ENCODE measurements at regions not wholly inside any gene's neighbourhood (a gene's known extent, or its start where the extent isn't known, plus 50 kb on each side); places are given as distances from the start of the nearest gene placed in this dataset.

- TF ChIP-seq CEBPZ (IDR thresholded peaks at IDR 0.05; ENCODE audit: low read length) (no peak), PTBP1 (IDR thresholded peaks at IDR 0.05; ENCODE audit: low read depth, low read length, poor library complexity, severe bottlenecking) (no peak), ZNF160 (CRISPR knock-in tag; IDR thresholded peaks at IDR 0.05) (no peak), ELF1 (CRISPR knock-in tag; IDR thresholded peaks at IDR 0.05) (no peak), HOXA3 (CRISPR knock-in tag; IDR thresholded peaks at IDR 0.05) (no peak), ZNF296 (CRISPR knock-in tag; conservative IDR thresholded peaks at IDR 0.05) (no peak), ISL2 (CRISPR knock-in tag; IDR thresholded peaks at IDR 0.05) (no peak), SNAPC5 (CRISPR knock-in tag; IDR thresholded peaks at IDR 0.05; ENCODE audit: borderline replicate concordance) (no peak)
Observed at GRCh38 chr17:62868008-62868407, 59.9 kb upstream of the MARCHF10 start (continued).

- Histone ChIP-seq H3K36me3 (replicated peaks in 1 of 2; ENCODE audit: control insufficient read depth in 1 of 2, insufficient read depth in 2 of 2, low read length in 2 of 2) (no peaks in the 10 kb centered on the region), H4K20me1 (ENCODE audit: insufficient read depth, low read length) (no peaks in the 10 kb centered on the region), H3K4me2 (ENCODE audit: low read depth, low read length) (no peak overlapping the region), H3K79me2 (ENCODE audit: insufficient read depth, low read length) (no peaks in the 10 kb centered on the region), H3K9ac (ENCODE audit: insufficient read depth, low read depth, low read length) (no peak overlapping the region), H3K27ac (ENCODE audit: extremely low read length, insufficient read depth, low read length) (no peak overlapping the region), H3K9me3 (ENCODE audit: low read length) (no peaks in the 10 kb centered on the region), H3K4me1 (ENCODE audit: insufficient read depth, low read length) (no peaks in the 10 kb centered on the region), H3K27me3 (ENCODE audit: control insufficient read depth in 1 of 2, insufficient read depth in 2 of 2, low read length in 2 of 2) (peaks cover 0 to 31% of the 10 kb centered on the region in 2 experiments; a peak in 4 of 5 replicates), H2AFZ (ENCODE audit: low read length) (no peak overlapping the region), H3K4me3 (replicated peaks in 1 of 3; ENCODE audit: insufficient read depth in 1 of 3, low read depth in 2 of 3, low read length in 3 of 3) (no peak overlapping the region)
- ChIA-PET CTCF (ENCODE audit: low intra/inter-chr PET ratio, low total read pairs) (no interaction called here), POLR2A (no interaction called here)
- ATAC-seq (no peak), FAIRE-seq (no peak), DNase-seq (ENCODE audit: low spot score) (no peak)
- intact Hi-C loops (cut with micrococcal nuclease; ENCODE audit: unreplicated experiment) (no loop called here), in situ Hi-C loops (cut with HindIII; ENCODE audit: extremely low pct_ligation_motif_present, low pct_unique_long_range_greater_than_20kb) (no loop called here)
- under 1% methylated on average over 5 of the region's 5 CpGs for WGBS (ENCODE audit: low lambda C conversion rate)
- BruUV-seq (replicated peaks) = no TSS peak
- TF ChIP-seq HHEX (CRISPR knock-in tag; IDR thresholded peaks at IDR 0.05) = no peak
- no peak for TF ChIP-seq ZNF256 (CRISPR knock-in tag; conservative IDR thresholded peaks at IDR 0.05)
- no peak for TF ChIP-seq HBP1 (CRISPR knock-in tag; IDR thresholded peaks at IDR 0.05; ENCODE audit: low read depth)
- no peak for TF ChIP-seq ZNF609 (CRISPR knock-in tag; IDR thresholded peaks at IDR 0.05; ENCODE audit: borderline replicate concordance)
- TF ChIP-seq SMARCC2 (IDR thresholded peaks at IDR 0.05) = no peak
- TF ChIP-seq REPIN1 (CRISPR knock-in tag; IDR thresholded peaks at IDR 0.05; ENCODE audit: borderline replicate concordance, low read depth) = no peak
- no peak for TF ChIP-seq DMAP1 (CRISPR knock-in tag; IDR thresholded peaks at IDR 0.05)
- TF ChIP-seq KDM3A (CRISPR knock-in tag; IDR thresholded peaks at IDR 0.05; ENCODE audit: low read depth) = no peak
Observed at GRCh38 chr17:62867303-62867702, 59.2 kb upstream of the MARCHF10 start.
